Left hindlimb (tissue), 1 donor: ENCODE measurements at regions not wholly inside any gene's neighbourhood (a gene's known extent, or its start where the extent isn't known, plus 50 kb on each side); places are given as distances from the start of the nearest gene placed in this dataset.

Source experiments
- DNase-seq: peaks from one replicate; pipeline ENCODE4 v3.0.0-alpha.2; 2018

- DNase-seq, result peak; percentile 23
These were observed 220.1 kb upstream of the C14orf180 start for GRCh38 chr14:104359301-104359968.

- peak; percentile 19 for DNase-seq
These were observed 219.6 kb upstream of the C14orf180 start for GRCh38 chr14:104359969-104360442.

- peak; percentile 4 for DNase-seq
These were observed 219.1 kb upstream of the C14orf180 start for GRCh38 chr14:104360501-104360900.

- DNase-seq, result peak; percentile 22
These were observed 218.4 kb upstream of the C14orf180 start for GRCh38 chr14:104361101-104361591.

- peak; percentile 15 for DNase-seq
These were observed 217.5 kb upstream of the C14orf180 start for GRCh38 chr14:104361921-104362681.

GRCh38 chr14:104362761-104363605, 216.6 kb upstream of the C14orf180 start:
- DNase-seq, result peak; percentile 17

GRCh38 chr14:104363891-104364760, 215.4 kb upstream of the C14orf180 start:
- peak; percentile 17 for DNase-seq

- peak; percentile 6 for DNase-seq
These were observed 214.7 kb upstream of the C14orf180 start for GRCh38 chr14:104364830-104365229.

GRCh38 chr14:104366931-104367865, 212.4 kb upstream of the C14orf180 start:
- DNase-seq, result no peak

GRCh38 chr14:104367866-104368750, 211.5 kb upstream of the C14orf180 start:
- DNase-seq, result no peak

GRCh38 chr14:104368751-104369100, 210.8 kb upstream of the C14orf180 start:
- DNase-seq, result no peak

GRCh38 chr14:104369208-104369607, 210.4 kb upstream of the C14orf180 start:
- no peak for DNase-seq

- DNase-seq, result no peak
These were observed 209.2 kb upstream of the C14orf180 start for GRCh38 chr14:104370256-104370870.

- no peak for DNase-seq
These were observed 208.5 kb upstream of the C14orf180 start for GRCh38 chr14:104371031-104371430.

- DNase-seq, result no peak
These were observed 207.6 kb upstream of the C14orf180 start for GRCh38 chr14:104371917-104372316.

- no peak for DNase-seq
These were observed 207.0 kb upstream of the C14orf180 start for GRCh38 chr14:104372390-104373054.

GRCh38 chr14:104373055-104373854, 206.3 kb upstream of the C14orf180 start:
- no peak for DNase-seq
